ENCODE measurements at regions not wholly inside any gene's neighbourhood (a gene's known extent, or its start where the extent isn't known, plus 50 kb on each side); places are given as distances from the start of the nearest gene placed in this dataset.

DNA sequence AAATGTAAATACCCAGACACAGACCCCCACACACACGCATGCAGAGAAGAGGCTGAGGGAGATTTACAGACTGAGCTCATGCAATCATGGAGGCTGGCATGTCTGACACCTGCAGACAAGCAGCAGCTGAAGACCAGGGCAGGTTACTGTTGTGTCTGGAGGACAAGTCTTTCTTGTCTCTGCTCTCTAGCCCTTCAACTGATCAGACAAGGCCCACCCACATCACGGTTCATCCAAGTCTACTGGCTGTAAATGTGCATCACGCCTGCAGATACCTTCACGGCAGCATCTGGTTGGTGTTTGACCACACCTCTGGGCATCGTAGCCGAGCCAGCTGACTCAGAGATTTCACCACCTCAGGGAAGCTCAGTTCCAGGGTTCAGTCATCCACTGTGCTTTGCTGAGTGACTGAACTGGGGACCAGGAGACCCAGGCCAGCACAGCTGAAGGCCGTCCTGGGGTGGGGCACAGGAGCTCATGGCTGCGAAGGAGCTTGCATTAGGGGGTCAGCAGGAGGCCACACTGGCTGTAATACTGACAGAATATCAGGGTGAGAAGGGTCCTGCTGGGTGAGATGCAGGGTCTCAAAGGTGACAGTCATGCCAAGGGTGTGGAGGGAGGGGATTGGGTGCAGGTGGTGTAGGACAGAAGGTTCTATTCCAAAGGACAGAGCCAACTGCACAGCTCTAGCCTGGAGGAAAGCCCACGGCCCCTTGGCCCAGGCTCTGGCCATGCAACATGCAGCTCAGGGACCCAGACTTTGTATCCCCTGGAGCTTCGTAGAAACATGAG lies 304.9 kb downstream of the BRD1 start:
- no peak overlapping the region for H3K27ac ChIP-seq
- no peak for ATAC-seq

DNA sequence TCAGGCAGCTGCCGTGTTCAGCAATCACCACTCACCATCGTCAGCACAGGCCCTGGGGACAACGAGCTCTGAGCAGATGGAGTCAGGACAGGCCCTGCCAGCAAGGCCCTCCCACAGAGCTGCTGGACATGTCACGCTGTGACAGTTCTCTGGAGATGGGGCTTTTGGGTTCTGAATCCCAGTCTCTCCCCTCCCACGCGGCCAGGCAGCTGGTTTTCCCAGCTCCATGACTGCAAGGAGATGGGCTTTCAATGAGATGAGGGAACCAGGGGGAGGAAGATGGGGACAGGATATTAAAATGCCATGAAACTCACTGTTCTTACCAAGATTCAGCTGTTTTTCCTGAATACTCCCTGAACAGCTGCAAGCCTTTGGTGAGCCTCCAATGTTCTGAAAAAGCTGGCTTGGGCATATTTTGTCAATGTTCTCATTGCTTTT lies 305.9 kb downstream of the BRD1 start:
- no peak overlapping the region for H3K27ac ChIP-seq
- H3K36me3 ChIP-seq (ENCODE audit: insufficient read depth in 1 of 2, low read depth in 1 of 2) = no peaks in the 10 kb centered on the region
- no peaks in the 10 kb centered on the region for H3K4me1 ChIP-seq
- DNase-seq = peak in 1 of 2 donors; percentile 81
- intact Hi-C loops (cut with DNase I) = no loop called here
- no peaks in the 10 kb centered on the region for H3K9me3 ChIP-seq
- peak; percentile 27 to 55 (median 44) for ATAC-seq
- no peak overlapping the region for H3K4me3 ChIP-seq
- 38 to 60% (median 41%) methylated on average over 6 of the region's 6 CpGs for WGBS, 3 donors
- TF ChIP-seq, protein P1, sequence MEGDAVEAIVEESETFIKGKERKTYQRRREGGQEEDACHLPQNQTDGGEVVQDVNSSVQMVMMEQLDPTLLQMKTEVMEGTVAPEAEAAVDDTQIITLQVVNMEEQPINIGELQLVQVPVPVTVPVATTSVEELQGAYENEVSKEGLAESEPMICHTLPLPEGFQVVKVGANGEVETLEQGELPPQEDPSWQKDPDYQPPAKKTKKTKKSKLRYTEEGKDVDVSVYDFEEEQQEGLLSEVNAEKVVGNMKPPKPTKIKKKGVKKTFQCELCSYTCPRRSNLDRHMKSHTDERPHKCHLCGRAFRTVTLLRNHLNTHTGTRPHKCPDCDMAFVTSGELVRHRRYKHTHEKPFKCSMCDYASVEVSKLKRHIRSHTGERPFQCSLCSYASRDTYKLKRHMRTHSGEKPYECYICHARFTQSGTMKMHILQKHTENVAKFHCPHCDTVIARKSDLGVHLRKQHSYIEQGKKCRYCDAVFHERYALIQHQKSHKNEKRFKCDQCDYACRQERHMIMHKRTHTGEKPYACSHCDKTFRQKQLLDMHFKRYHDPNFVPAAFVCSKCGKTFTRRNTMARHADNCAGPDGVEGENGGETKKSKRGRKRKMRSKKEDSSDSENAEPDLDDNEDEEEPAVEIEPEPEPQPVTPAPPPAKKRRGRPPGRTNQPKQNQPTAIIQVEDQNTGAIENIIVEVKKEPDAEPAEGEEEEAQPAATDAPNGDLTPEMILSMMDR (IDR thresholded peaks at IDR 0.05) = no peak
- H3K27me3 ChIP-seq (ENCODE audit: insufficient read depth in 3 of 3, low read length in 2 of 3) = peaks cover 0 to 7% (median 2%) of the 10 kb centered on the region in 3 donors

More for the DNA sequence above, 304.9 kb downstream of the BRD1 start:
- H3K4me3 ChIP-seq = no peak overlapping the region
- 64 to 79% (median 64%) methylated on average over 10 of the region's 10 CpGs for WGBS, 3 donors
- H3K9me3 ChIP-seq = no peaks in the 10 kb centered on the region
- peaks cover 0 to 7% (median 2%) of the 10 kb centered on the region in 3 donors for H3K27me3 ChIP-seq (ENCODE audit: insufficient read depth in 3 of 3, low read length in 2 of 3)
- intact Hi-C loops (cut with DNase I) = no loop called here
- H3K36me3 ChIP-seq (ENCODE audit: insufficient read depth in 1 of 2, low read depth in 1 of 2) = no peaks in the 10 kb centered on the region
- H3K4me1 ChIP-seq = no peaks in the 10 kb centered on the region
- TF ChIP-seq, protein P1 (IDR thresholded peaks at IDR 0.05) = no peak
- no peak for DNase-seq

DNA sequence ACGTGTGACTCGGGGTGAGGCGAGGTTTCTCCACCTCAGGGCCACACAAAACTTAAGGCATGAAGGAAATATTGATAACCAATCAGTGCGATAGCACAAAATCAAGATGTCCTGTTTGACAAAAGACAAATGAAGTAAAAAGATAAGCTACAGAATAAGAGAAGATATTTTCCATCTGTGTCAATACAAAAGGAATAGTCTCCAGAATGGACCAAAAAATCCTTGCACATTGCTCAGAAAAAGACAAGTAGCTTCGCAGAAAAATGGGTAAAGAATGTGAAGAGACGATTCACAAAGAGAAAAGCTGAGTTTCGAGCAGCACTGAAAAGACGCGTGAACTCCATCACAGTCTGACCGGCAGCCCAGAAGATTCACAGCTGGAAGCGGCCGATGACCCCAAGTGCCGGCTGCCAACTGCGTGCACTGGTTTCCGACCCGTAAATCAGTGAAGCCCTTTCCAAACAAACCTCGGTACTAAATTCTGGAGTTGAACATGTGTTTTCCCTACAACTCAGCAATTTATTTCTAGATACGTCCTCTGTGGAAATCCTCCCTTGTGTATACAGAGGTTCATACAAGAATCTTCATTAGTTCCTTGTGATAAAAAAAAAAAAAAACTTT lies 308.4 kb downstream of the BRD1 start:
- DNase-seq = no peak
- Histone ChIP-seq H3K9me3 (no peaks in the 10 kb centered on the region), H3K4me3 (no peak overlapping the region), H3K36me3 (ENCODE audit: insufficient read depth in 1 of 2, low read depth in 1 of 2) (no peaks in the 10 kb centered on the region), H3K4me1 (no peaks in the 10 kb centered on the region), H3K27me3 (ENCODE audit: insufficient read depth in 3 of 3, low read length in 2 of 3) (peaks cover 0 to 7% (median 2%) of the 10 kb centered on the region in 3 donors), H3K27ac (no peak overlapping the region)
- ATAC-seq = no peak
- TF ChIP-seq, protein P1 (IDR thresholded peaks at IDR 0.05) = no peak
- WGBS, 3 donors = 31 to 42% (median 35%) methylated on average over 18 of the region's 18 CpGs
- intact Hi-C loops (cut with DNase I) = no loop called here

DNA sequence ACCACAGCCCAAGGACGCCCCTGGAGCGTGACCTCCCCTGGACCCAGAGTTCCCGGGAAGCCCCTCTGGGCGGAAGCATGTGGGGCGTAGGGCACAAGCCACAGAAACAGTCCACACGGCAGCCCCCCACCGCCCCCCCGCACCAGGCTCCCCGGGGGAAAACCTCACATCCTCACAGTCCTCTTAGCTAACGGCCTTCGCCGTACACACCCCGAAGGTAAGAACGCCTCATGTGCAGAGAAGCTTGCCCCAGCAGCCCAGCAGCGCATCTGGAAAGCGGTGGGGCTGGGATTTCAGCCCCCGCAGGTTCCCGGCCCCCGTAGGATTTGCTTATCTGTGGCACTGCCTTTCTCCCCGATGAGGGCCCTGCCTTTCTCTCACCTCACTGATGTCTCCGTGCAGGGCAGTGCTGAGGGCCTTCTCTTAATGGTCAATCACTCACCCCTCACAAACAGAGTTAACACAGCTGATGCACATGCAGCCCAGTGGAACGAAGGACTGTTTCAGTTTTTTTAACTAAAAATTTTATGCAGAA lies 309.2 kb downstream of the BRD1 start:
- intact Hi-C loops (cut with DNase I) = no loop called here
- no peaks in the 10 kb centered on the region for H3K36me3 ChIP-seq (ENCODE audit: insufficient read depth in 1 of 2, low read depth in 1 of 2)
- WGBS, 3 donors = 77 to 80% (median 77%) methylated on average over 21 to 22 of the region's 22 CpGs
- H3K27ac ChIP-seq = no peak overlapping the region
- H3K9me3 ChIP-seq = no peaks in the 10 kb centered on the region
- TF ChIP-seq, protein P1 (IDR thresholded peaks at IDR 0.05) = no peak
- DNase-seq (no peak), ATAC-seq (no peak)
- H3K4me1 ChIP-seq = no peaks in the 10 kb centered on the region
- peaks cover 0 to 7% (median 2%) of the 10 kb centered on the region in 3 donors for H3K27me3 ChIP-seq (ENCODE audit: insufficient read depth in 3 of 3, low read length in 2 of 3)
- H3K4me3 ChIP-seq = no peak overlapping the region

Measured in psoas muscle (tissue), 7 donors.